ENCODE measurements at regions not wholly inside any gene's neighbourhood (a gene's known extent, or its start where the extent isn't known, plus 50 kb on each side); places are given as distances from the start of the nearest gene placed in this dataset.

DNA sequence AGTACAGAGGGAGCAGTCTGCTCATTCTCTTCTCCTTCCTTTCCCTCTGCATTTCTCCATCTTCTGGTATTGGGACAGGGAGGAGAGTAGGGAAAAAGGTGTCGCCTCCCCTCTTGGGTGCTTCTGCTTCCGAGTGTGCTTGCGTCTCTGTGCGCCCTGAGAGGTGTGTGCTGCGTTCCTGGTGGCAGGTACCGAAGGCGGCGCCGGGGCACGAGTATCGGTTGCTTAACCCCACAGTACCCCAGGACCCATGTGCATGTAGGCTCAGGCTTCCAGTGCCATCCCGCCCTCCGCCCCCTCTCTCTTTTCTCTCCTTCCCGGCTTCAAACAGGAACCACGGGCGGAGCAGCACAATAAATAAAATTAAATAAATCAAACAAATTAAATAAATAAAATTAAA, 169.3 kb upstream of the GLI3 start:
- TF ChIP-seq, protein P1, sequence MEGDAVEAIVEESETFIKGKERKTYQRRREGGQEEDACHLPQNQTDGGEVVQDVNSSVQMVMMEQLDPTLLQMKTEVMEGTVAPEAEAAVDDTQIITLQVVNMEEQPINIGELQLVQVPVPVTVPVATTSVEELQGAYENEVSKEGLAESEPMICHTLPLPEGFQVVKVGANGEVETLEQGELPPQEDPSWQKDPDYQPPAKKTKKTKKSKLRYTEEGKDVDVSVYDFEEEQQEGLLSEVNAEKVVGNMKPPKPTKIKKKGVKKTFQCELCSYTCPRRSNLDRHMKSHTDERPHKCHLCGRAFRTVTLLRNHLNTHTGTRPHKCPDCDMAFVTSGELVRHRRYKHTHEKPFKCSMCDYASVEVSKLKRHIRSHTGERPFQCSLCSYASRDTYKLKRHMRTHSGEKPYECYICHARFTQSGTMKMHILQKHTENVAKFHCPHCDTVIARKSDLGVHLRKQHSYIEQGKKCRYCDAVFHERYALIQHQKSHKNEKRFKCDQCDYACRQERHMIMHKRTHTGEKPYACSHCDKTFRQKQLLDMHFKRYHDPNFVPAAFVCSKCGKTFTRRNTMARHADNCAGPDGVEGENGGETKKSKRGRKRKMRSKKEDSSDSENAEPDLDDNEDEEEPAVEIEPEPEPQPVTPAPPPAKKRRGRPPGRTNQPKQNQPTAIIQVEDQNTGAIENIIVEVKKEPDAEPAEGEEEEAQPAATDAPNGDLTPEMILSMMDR (IDR thresholded peaks at IDR 0.05) = no peak
- no peak for TF ChIP-seq CHD2 (IDR thresholded peaks at IDR 0.05; ENCODE audit: low read length, partially characterized antibody)
- TF ChIP-seq, protein P2, sequence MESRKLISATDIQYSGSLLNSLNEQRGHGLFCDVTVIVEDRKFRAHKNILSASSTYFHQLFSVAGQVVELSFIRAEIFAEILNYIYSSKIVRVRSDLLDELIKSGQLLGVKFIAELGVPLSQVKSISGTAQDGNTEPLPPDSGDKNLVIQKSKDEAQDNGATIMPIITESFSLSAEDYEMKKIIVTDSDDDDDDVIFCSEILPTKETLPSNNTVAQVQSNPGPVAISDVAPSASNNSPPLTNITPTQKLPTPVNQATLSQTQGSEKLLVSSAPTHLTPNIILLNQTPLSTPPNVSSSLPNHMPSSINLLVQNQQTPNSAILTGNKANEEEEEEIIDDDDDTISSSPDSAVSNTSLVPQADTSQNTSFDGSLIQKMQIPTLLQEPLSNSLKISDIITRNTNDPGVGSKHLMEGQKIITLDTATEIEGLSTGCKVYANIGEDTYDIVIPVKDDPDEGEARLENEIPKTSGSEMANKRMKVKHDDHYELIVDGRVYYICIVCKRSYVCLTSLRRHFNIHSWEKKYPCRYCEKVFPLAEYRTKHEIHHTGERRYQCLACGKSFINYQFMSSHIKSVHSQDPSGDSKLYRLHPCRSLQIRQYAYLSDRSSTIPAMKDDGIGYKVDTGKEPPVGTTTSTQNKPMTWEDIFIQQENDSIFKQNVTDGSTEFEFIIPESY (IDR thresholded peaks at IDR 0.05; ENCODE audit: borderline replicate concordance, low read depth) = no peak
- no peak for TF ChIP-seq MXI1 (IDR thresholded peaks at IDR 0.05; ENCODE audit: low read depth, low read length)
- TF ChIP-seq, protein P3, sequence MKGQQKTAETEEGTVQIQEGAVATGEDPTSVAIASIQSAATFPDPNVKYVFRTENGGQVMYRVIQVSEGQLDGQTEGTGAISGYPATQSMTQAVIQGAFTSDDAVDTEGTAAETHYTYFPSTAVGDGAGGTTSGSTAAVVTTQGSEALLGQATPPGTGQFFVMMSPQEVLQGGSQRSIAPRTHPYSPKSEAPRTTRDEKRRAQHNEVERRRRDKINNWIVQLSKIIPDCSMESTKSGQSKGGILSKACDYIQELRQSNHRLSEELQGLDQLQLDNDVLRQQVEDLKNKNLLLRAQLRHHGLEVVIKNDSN (IDR thresholded peaks at IDR 0.05; ENCODE audit: borderline replicate concordance, low read depth) = no peak
- TF ChIP-seq POLR2AphosphoS5 (IDR thresholded peaks at IDR 0.05; ENCODE audit: low read depth, low read length) = no peak
- TF ChIP-seq TAF1 (IDR thresholded peaks at IDR 0.05; ENCODE audit: borderline replicate concordance, low read depth, low read length) = no peak
- TF ChIP-seq, protein P4, sequence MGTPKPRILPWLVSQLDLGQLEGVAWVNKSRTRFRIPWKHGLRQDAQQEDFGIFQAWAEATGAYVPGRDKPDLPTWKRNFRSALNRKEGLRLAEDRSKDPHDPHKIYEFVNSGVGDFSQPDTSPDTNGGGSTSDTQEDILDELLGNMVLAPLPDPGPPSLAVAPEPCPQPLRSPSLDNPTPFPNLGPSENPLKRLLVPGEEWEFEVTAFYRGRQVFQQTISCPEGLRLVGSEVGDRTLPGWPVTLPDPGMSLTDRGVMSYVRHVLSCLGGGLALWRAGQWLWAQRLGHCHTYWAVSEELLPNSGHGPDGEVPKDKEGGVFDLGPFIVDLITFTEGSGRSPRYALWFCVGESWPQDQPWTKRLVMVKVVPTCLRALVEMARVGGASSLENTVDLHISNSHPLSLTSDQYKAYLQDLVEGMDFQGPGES (IDR thresholded peaks at IDR 0.05; ENCODE audit: low read depth, low read length) = no peak
- no peak for TF ChIP-seq RFX5 (IDR thresholded peaks at IDR 0.05; ENCODE audit: low read length)
- no peak for TF ChIP-seq TEAD4 (IDR thresholded peaks at IDR 0.05; ENCODE audit: borderline replicate concordance, insufficient read depth)
- no peak for TF ChIP-seq RXRA (IDR thresholded peaks at IDR 0.05; ENCODE audit: borderline replicate concordance, low read depth)
- no peak for TF ChIP-seq NFIC (IDR thresholded peaks at IDR 0.05; ENCODE audit: borderline replicate concordance)
- TF ChIP-seq, protein P5, sequence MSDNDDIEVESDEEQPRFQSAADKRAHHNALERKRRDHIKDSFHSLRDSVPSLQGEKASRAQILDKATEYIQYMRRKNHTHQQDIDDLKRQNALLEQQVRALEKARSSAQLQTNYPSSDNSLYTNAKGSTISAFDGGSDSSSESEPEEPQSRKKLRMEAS (IDR thresholded peaks at IDR 0.05; ENCODE audit: low read depth) = no peak
- no peak for TF ChIP-seq EP300 (IDR thresholded peaks at IDR 0.05; ENCODE audit: borderline replicate concordance in 1 of 2, low read depth in 1 of 2, low read length in 1 of 2)

All from SK-N-SH (cell line).